Neuronal stem cell (in vitro differentiated cells): ENCODE measurements at regions not wholly inside any gene's neighbourhood (a gene's known extent, or its start where the extent isn't known, plus 50 kb on each side); places are given as distances from the start of the nearest gene placed in this dataset.
A peak's percentile ranks its signal among the peaks of the same experiment; 100 is the strongest.

Experiments used
- DNase-seq: peaks from one replicate; pipeline ENCODE4 v3.0.0-alpha.2; 2013; ENCODE audit warnings: low spot score
- H2AFZ ChIP-seq: one replicate; pipeline ENCODE4 v1.6.1; 2013; ENCODE audit warnings: mild to moderate bottlenecking, low read length, inconsistent platforms
- H2AK5ac ChIP-seq: 2 replicates; pipeline ENCODE4 v1.6.1; 2013; ENCODE audit warnings: low read depth, mild to moderate bottlenecking, inconsistent platforms, low read length, moderate library complexity, mixed read lengths
- H2BK120ac ChIP-seq: 2 replicates; pipeline ENCODE4 v1.6.1; 2013; ENCODE audit warnings: low read depth, mild to moderate bottlenecking, inconsistent platforms, low read length, moderate library complexity, mixed read lengths
- H2BK12ac ChIP-seq: one replicate; pipeline ENCODE4 v1.6.1; 2013; ENCODE audit warnings: low read length, inconsistent platforms
- H2BK15ac ChIP-seq: 2 replicates; pipeline ENCODE4 v1.6.1; 2013; ENCODE audit warnings: mild to moderate bottlenecking, low read length, inconsistent platforms, mixed read lengths
- H2BK5ac ChIP-seq: one replicate; pipeline ENCODE4 v1.6.1; 2013; ENCODE audit warnings: inconsistent platforms, mild to moderate bottlenecking, low read length, moderate library complexity
- H3K14ac ChIP-seq: one replicate; pipeline ENCODE4 v1.6.1; 2013; ENCODE audit warnings: low read length, inconsistent platforms
- H3K18ac ChIP-seq: 2 replicates; pipeline ENCODE4 v1.6.1; 2013; ENCODE audit warnings: low read length, inconsistent platforms
- H3K23ac ChIP-seq: 2 replicates; pipeline ENCODE4 v1.6.1; 2013; ENCODE audit warnings: low read depth, mild to moderate bottlenecking, mixed read lengths, low read length, inconsistent platforms; ENCODE audit not compliant: poor library complexity
- H3K27ac ChIP-seq: replicated peaks from 3 replicates; pipeline ENCODE4 v1.5.1; 2013; ENCODE audit warnings: low read length, inconsistent platforms
- H3K27me3 ChIP-seq, 3 experiments: 2 replicates each; pipeline ENCODE4 v1.6.1; 2013; ENCODE audit warnings: low read length in 3 of 3, mild to moderate bottlenecking in 2 of 3, inconsistent platforms in 1 of 3, low read depth in 1 of 3, mixed read lengths in 1 of 3, moderate library complexity in 1 of 3; ENCODE audit not compliant: control insufficient read depth in 3 of 3, insufficient read depth in 3 of 3
- H3K36me3 ChIP-seq, 2 donors: replicated peaks in 1 of 2; 2 replicates each; pipeline ENCODE4 v1.6.1; 2013; ENCODE audit warnings: low read length in 2 of 2; ENCODE audit not compliant: control insufficient read depth in 2 of 2, insufficient read depth in 2 of 2
- H3K4ac ChIP-seq: 2 replicates; pipeline ENCODE4 v1.6.1; 2013; ENCODE audit warnings: inconsistent platforms, mild to moderate bottlenecking, low read length, moderate library complexity
- H3K4me1 ChIP-seq, 2 donors: 1 replicate in 1 of 2; 2 replicates in 1 of 2; pipeline ENCODE4 v1.6.1; 2013; ENCODE audit warnings: low read length in 2 of 2, low read depth in 1 of 2; ENCODE audit not compliant: control insufficient read depth in 2 of 2, insufficient read depth in 1 of 2
- H3K4me2 ChIP-seq: one replicate; pipeline ENCODE4 v1.6.1; 2013; ENCODE audit warnings: mild to moderate bottlenecking, low read length, inconsistent platforms; ENCODE audit not compliant: insufficient read depth, poor library complexity, severe bottlenecking
- H3K4me3 ChIP-seq, 2 donors: 2 replicates each; pipeline ENCODE4 v1.5.1; 2013; ENCODE audit warnings: low read length in 2 of 2, mild to moderate bottlenecking in 2 of 2, inconsistent platforms in 1 of 2, moderate library complexity in 1 of 2
- H3K79me1 ChIP-seq: one replicate; pipeline ENCODE4 v1.6.1; 2013; ENCODE audit warnings: low read depth, mild to moderate bottlenecking, inconsistent platforms, low read length, moderate library complexity
- H3K9ac ChIP-seq: one replicate; pipeline ENCODE4 v1.6.1; 2013; ENCODE audit warnings: mild to moderate bottlenecking, low read depth, low read length, inconsistent platforms; ENCODE audit not compliant: poor library complexity
- H3K9me3 ChIP-seq, 2 donors: replicated peaks in 1 of 2; 2 replicates each; pipeline versions ENCODE3 to v1.6.1; 2013; ENCODE audit warnings: low read length in 2 of 2, mild to moderate bottlenecking in 2 of 2, inconsistent platforms in 1 of 2, low read depth in 1 of 2, mixed read lengths in 1 of 2, moderate library complexity in 1 of 2; ENCODE audit not compliant: control insufficient read depth in 2 of 2, insufficient read depth in 1 of 2
- H4K8ac ChIP-seq: one replicate; pipeline ENCODE4 v1.6.1; 2013; ENCODE audit warnings: low read depth, mild to moderate bottlenecking, inconsistent platforms, low read length, moderate library complexity
- H4K91ac ChIP-seq: one replicate; pipeline ENCODE4 v1.6.1; 2013; ENCODE audit warnings: low read length, low read depth, mild to moderate bottlenecking, inconsistent platforms; ENCODE audit not compliant: poor library complexity
- WGBS, 2 donors: extraction: QIAGEN DNeasy Blood & Tissue Kit; methylation state at CpG; one replicate each; pipeline ENCODE4 v1.1.7; 2013; ENCODE audit warnings: missing lambda C conversion rate in 2 of 2, mixed read lengths in 1 of 2; ENCODE audit not compliant: insufficient read length in 2 of 2, insufficient replicate concordance in 1 of 2; ENCODE audit errors: extremely low coverage in 2 of 2; 5-methylcytosine and 5-hydroxymethylcytosine counted together

GRCh38 chr17:72556944-72557826 lies 436.4 kb downstream of the SOX9 start:
- Histone ChIP-seq H3K18ac (no peak overlapping the region), H2BK120ac (no peak overlapping the region), H3K27ac (no peak overlapping the region), H3K14ac (no peak overlapping the region), H3K23ac (no peak overlapping the region), H3K27me3 (peaks cover 0 to 3% (median 0%) of the 10 kb centered on the region in 3 experiments), H4K91ac (no peak overlapping the region), H3K4me2 (no peak overlapping the region), H2BK5ac (no peak overlapping the region), H3K36me3 (no peaks in the 10 kb centered on the region), H2BK12ac (no peak overlapping the region), H2AK5ac (no peak overlapping the region), H2AFZ (peak overlapping the region; percentile 50), H4K8ac (no peak overlapping the region), H3K9ac (no peak overlapping the region), H2BK15ac (no peak overlapping the region), H3K4ac (no peak overlapping the region), H3K9me3 (no peaks in the 10 kb centered on the region), H3K4me3 (peak overlapping the region in 1 of 2 donors; percentile 29), H3K4me1 (peaks cover 0 to 8% of the 10 kb centered on the region in 2 donors), H3K79me1 (peaks cover 11% of the 10 kb centered on the region)
- no CpG with 5 or more reads among the region's 24 CpGs for WGBS, 2 donors
- DNase-seq = peak; percentile 69

DNA sequence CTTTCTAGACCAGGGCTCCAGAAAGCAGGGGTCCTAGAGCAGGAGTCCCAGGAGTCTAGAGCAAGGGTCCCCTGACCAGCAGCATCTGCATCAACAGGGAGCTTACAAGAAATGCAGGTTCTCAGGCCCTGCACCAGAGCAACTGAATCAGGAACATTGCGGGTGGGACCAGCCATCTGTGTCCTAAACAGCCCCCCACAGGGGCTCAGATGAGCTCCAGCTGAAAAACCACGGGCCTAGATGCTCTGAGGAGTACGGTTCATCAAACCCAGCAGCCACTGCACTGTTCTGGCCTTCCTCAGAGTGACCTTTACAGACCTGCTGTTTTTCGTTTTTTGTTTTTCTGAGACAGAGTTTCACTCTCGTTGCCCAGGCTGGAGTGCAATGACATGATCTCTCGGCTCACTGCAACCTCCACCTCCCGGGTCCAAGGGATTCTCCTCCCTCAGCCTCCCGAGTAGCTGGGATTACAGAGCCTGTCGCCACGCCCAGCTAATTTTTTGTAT lies 438.2 kb downstream of the SOX9 start:
- Histone ChIP-seq H3K36me3 (no peaks in the 10 kb centered on the region), H3K4ac (no peak overlapping the region), H3K9ac (no peak overlapping the region), H3K27me3 (peaks cover 0 to 3% (median 0%) of the 10 kb centered on the region in 3 experiments), H2BK5ac (no peak overlapping the region), H3K4me2 (no peak overlapping the region), H2BK120ac (no peak overlapping the region), H4K91ac (no peak overlapping the region), H2AK5ac (no peak overlapping the region), H2BK12ac (no peak overlapping the region), H3K4me1 (peaks cover 0 to 10% of the 10 kb centered on the region in 2 donors), H2AFZ (no peak overlapping the region), H2BK15ac (no peak overlapping the region), H3K18ac (no peak overlapping the region), H3K79me1 (peaks cover 4% of the 10 kb centered on the region), H3K9me3 (no peaks in the 10 kb centered on the region), H3K23ac (no peak overlapping the region), H3K27ac (no peak overlapping the region), H4K8ac (no peak overlapping the region), H3K4me3 (no peak overlapping the region), H3K14ac (no peak overlapping the region)
- no peak for DNase-seq
- WGBS, 2 donors = no CpG with 5 or more reads among the region's 10 CpGs

GRCh38 chr17:72560303-72561247 lies 439.8 kb downstream of the SOX9 start:
- Histone ChIP-seq H2BK120ac (no peak overlapping the region), H3K27ac (no peak overlapping the region), H2BK12ac (peak overlapping the region; percentile 92), H3K4me2 (no peak overlapping the region), H2BK5ac (no peak overlapping the region), H3K18ac (peak overlapping the region; percentile 89), H2BK15ac (no peak overlapping the region), H2AFZ (no peak overlapping the region), H3K9me3 (no peaks in the 10 kb centered on the region), H3K4me1 (peaks cover 0 to 10% of the 10 kb centered on the region in 2 donors), H3K9ac (no peak overlapping the region), H4K91ac (no peak overlapping the region), H2AK5ac (peak overlapping the region; percentile 30), H3K79me1 (no peaks in the 10 kb centered on the region), H4K8ac (no peak overlapping the region), H3K27me3 (no peaks in the 10 kb centered on the region), H3K4me3 (peak overlapping the region in 1 of 2 donors; percentile 39), H3K23ac (no peak overlapping the region), H3K36me3 (no peaks in the 10 kb centered on the region), H3K14ac (peak overlapping the region; percentile 39), H3K4ac (no peak overlapping the region)
- WGBS, 2 donors = no CpG with 5 or more reads among the region's 24 CpGs
- peak; percentile 72 for DNase-seq
